ENCODE measurements at regions not wholly inside any gene's neighbourhood (a gene's known extent, or its start where the extent isn't known, plus 50 kb on each side); places are given as distances from the start of the nearest gene placed in this dataset.

DNA sequence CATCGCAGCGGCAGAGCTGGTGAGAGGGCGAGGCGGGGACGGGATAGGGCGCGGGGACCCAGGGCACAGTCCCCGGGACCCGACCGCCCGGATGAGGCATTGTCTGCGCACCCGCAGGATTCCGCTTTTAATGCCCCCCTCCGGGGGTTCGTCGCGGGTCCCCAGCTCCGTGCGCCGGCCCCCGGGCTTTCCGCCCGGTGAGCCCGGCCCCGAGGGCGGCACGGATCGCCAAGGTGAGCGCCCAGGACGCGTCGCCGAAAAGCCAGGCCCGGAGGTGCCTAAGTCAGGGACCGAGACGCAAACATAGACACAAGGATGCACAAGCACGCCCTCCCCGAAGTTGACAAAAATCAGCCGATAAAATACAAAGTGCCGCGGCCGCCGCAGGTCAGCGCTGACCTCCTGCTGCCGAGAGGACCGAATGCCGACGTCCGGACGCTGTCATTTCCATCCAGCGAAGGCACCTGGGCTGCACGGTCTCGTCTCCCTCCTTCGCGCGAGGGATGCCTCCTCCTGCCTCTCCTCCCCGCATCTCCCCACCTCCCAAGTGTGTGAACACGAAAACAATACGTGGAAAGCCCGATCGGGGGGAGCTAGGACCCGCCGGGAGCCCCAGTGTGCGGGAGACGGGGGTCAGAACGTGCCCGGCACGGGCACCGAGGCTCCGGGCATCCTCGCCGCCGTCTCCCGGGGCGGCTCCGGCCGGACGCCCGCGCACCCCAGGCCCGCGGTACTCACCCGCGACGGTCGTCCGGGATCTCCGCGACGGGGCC is 101.1 kb upstream of the SOD1 start:
- no peaks in the 10 kb centered on the region for H4K20me1 ChIP-seq (ENCODE audit: control insufficient read depth, insufficient read depth, low read depth, low read length)
- H3K4me2 ChIP-seq (ENCODE audit: low read length) = peak overlapping the region; percentile 98
- H3K4me1 ChIP-seq (ENCODE audit: control insufficient read depth, low read length) = peaks cover 21% of the 10 kb centered on the region
- H3K9me3 ChIP-seq (ENCODE audit: control insufficient read depth, insufficient read depth, low read length) = no peaks in the 10 kb centered on the region
- H3K27me3 ChIP-seq (ENCODE audit: control insufficient read depth, low read length) = peaks cover 8% of the 10 kb centered on the region
- H3K9me2 ChIP-seq (replicated peaks; ENCODE audit: control insufficient read depth, low read length) = no peaks in the 10 kb centered on the region
- TF ChIP-seq EZH2phosphoT487 (IDR thresholded peaks at IDR 0.05; ENCODE audit: borderline replicate concordance, low read length) = no peak
- TF ChIP-seq, protein P1, sequence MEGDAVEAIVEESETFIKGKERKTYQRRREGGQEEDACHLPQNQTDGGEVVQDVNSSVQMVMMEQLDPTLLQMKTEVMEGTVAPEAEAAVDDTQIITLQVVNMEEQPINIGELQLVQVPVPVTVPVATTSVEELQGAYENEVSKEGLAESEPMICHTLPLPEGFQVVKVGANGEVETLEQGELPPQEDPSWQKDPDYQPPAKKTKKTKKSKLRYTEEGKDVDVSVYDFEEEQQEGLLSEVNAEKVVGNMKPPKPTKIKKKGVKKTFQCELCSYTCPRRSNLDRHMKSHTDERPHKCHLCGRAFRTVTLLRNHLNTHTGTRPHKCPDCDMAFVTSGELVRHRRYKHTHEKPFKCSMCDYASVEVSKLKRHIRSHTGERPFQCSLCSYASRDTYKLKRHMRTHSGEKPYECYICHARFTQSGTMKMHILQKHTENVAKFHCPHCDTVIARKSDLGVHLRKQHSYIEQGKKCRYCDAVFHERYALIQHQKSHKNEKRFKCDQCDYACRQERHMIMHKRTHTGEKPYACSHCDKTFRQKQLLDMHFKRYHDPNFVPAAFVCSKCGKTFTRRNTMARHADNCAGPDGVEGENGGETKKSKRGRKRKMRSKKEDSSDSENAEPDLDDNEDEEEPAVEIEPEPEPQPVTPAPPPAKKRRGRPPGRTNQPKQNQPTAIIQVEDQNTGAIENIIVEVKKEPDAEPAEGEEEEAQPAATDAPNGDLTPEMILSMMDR (IDR thresholded peaks at IDR 0.05; ENCODE audit: low read depth, low read length, poor library complexity, severe bottlenecking) = no peak
- H3K79me2 ChIP-seq (ENCODE audit: control insufficient read depth, low read length) = peaks cover 53% of the 10 kb centered on the region
- H3F3A ChIP-seq (ENCODE audit: control insufficient read depth, insufficient read depth) = peaks cover 9% of the 10 kb centered on the region
- peak overlapping the region; percentile 87 for H3K4me3 ChIP-seq (ENCODE audit: low read length)
- no peak overlapping the region for H3K27ac ChIP-seq (ENCODE audit: low read depth, low read length)
- H3K36me3 ChIP-seq (ENCODE audit: control insufficient read depth, low read length) = peaks cover 13% of the 10 kb centered on the region

DNA sequence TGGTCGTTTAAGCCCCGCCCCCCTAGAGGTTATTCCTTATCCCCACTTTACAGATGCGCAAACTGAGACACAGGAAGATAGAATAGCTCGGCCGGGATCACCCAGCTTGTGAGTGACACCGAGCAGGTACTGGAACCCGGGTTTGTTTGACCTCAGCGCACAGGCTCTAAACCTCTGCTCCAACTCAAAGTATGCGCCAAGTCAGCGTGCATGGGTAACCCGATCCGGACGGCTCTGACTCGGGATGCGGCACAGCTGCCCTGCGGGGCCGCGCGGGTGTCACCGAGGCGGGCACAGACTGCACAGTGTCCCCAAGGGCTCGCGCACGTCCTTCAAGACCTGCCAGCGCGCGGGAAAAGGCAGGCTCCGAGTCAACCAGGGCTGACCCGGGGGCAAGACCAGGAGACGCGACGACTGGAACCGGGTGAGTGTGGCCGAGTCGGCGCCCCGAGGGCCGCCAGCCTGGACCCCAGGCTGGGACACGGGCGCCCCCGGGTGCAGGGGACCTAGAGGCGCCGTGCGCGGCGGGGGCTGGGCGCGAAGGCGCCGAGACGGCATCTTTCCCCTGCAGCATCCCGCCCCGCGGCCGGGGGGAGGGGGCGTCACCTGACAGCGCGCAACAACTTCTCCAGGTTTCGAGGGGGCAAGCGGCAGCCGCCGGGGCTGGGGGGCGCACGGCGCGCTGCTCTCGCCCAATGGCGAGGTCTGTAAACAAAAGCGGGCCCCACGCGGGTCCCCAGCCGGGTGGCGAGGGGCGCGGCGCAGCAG is 101.9 kb upstream of the SOD1 start:
- Histone ChIP-seq H3K4me3 (ENCODE audit: low read length) (peak overlapping the region; percentile 87), H4K20me1 (ENCODE audit: control insufficient read depth, insufficient read depth, low read depth, low read length) (no peaks in the 10 kb centered on the region), H3K4me1 (ENCODE audit: control insufficient read depth, low read length) (peaks cover 21% of the 10 kb centered on the region), H3K36me3 (ENCODE audit: control insufficient read depth, low read length) (peaks cover 13% of the 10 kb centered on the region), H3K27ac (ENCODE audit: low read depth, low read length) (no peak overlapping the region), H3K9me3 (ENCODE audit: control insufficient read depth, insufficient read depth, low read length) (no peaks in the 10 kb centered on the region), H3F3A (ENCODE audit: control insufficient read depth, insufficient read depth) (peaks cover 5% of the 10 kb centered on the region; the same call in 1 of the 2 replicates), H3K4me2 (ENCODE audit: low read length) (peak overlapping the region; percentile 98), H3K27me3 (ENCODE audit: control insufficient read depth, low read length) (peaks cover 8% of the 10 kb centered on the region), H3K79me2 (ENCODE audit: control insufficient read depth, low read length) (peaks cover 53% of the 10 kb centered on the region), H3K9me2 (replicated peaks; ENCODE audit: control insufficient read depth, low read length) (no peaks in the 10 kb centered on the region)
- TF ChIP-seq, protein P1 (IDR thresholded peaks at IDR 0.05; ENCODE audit: low read depth, low read length, poor library complexity, severe bottlenecking) = no peak
- no peak for TF ChIP-seq EZH2phosphoT487 (IDR thresholded peaks at IDR 0.05; ENCODE audit: borderline replicate concordance, low read length)

DNA sequence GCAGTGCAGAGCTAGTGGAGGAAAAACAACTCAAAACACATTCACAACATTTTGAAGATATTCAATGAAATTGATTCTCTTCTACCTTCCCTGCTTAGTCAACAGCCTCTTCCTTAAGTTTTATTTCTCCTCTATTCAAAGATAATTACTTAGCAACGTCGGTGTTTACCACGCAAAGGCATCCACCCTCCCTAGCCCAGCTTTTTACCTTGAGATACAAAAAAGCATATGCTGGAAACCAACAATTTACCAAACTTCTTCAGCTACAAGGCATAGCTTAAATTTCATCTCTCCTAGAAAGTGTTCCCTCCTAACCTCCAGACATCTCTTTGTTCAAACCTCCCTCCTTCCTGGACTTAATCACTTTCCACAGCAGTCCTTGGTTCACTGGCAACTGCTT is 102.8 kb upstream of the SOD1 start:
- TF ChIP-seq, protein P1 (IDR thresholded peaks at IDR 0.05; ENCODE audit: low read depth, low read length, poor library complexity, severe bottlenecking) = no peak
- no peak for TF ChIP-seq EZH2phosphoT487 (IDR thresholded peaks at IDR 0.05; ENCODE audit: borderline replicate concordance, low read length)
- Histone ChIP-seq H3K27me3 (ENCODE audit: control insufficient read depth, low read length) (peaks cover 8% of the 10 kb centered on the region), H3K4me2 (ENCODE audit: low read length) (no peak overlapping the region), H3K9me2 (replicated peaks; ENCODE audit: control insufficient read depth, low read length) (no peaks in the 10 kb centered on the region), H3K4me1 (ENCODE audit: control insufficient read depth, low read length) (peaks cover 23% of the 10 kb centered on the region), H3K36me3 (ENCODE audit: control insufficient read depth, low read length) (peaks cover 9% of the 10 kb centered on the region), H3K79me2 (ENCODE audit: control insufficient read depth, low read length) (peaks cover 50% of the 10 kb centered on the region), H4K20me1 (ENCODE audit: control insufficient read depth, insufficient read depth, low read depth, low read length) (no peaks in the 10 kb centered on the region), H3K9me3 (ENCODE audit: control insufficient read depth, insufficient read depth, low read length) (no peaks in the 10 kb centered on the region), H3K4me3 (ENCODE audit: low read length) (no peak overlapping the region), H3K27ac (ENCODE audit: low read depth, low read length) (no peak overlapping the region), H3F3A (ENCODE audit: control insufficient read depth, insufficient read depth) (peaks cover 5% of the 10 kb centered on the region; the same call in 1 of the 2 replicates)
